HFFc6 (cell line): ENCODE measurements at regions not wholly inside any gene's neighbourhood (a gene's known extent, or its start where the extent isn't known, plus 50 kb on each side); places are given as distances from the start of the nearest gene placed in this dataset.

Experiments used
- DNase-seq: peaks from one replicate; pipeline ENCODE4 v3.0.0-alpha.2; 2018
- H3K27ac Mint-ChIP-seq: 2 replicates; pipeline ENCODE4 v1.8.0; 2020; ENCODE audit warnings: mild to moderate bottlenecking, mixed read lengths
- H3K27me3 Mint-ChIP-seq: 2 replicates; pipeline ENCODE4 v1.8.0; 2021; ENCODE audit warnings: mild to moderate bottlenecking, moderate library complexity, mixed read lengths; ENCODE audit not compliant: insufficient read depth
- H3K36me3 Mint-ChIP-seq: 2 replicates; pipeline ENCODE4 v1.8.0; 2021; ENCODE audit warnings: low read depth, mixed read lengths
- H3K4me1 Mint-ChIP-seq: 2 replicates; pipeline ENCODE4 v1.8.0; 2020; ENCODE audit warnings: low read depth, mixed read lengths
- H3K4me3 Mint-ChIP-seq: 2 replicates; pipeline ENCODE4 v1.8.0; 2020; ENCODE audit warnings: mild to moderate bottlenecking, moderate library complexity, mixed read lengths
- H3K9me3 Mint-ChIP-seq: 2 replicates; pipeline ENCODE4 v1.8.0; 2020; ENCODE audit warnings: mild to moderate bottlenecking, mixed read lengths
- CTCF ChIP-seq: fragments of 200-600 bp; sonication (generic); IDR thresholded peaks from 2 replicates; pipeline ENCODE4 v1.5.0; 2021; ENCODE audit warnings: antibody characterized with exemption, mild to moderate bottlenecking

GRCh38 chr5:54668096-54668495, 150.5 kb downstream of the SNX18 start:
- H3K4me3 Mint-ChIP-seq = no peak overlapping the region
- H3K9me3 Mint-ChIP-seq = peaks cover 8% of the 10 kb centered on the region
- peaks cover 77% of the 10 kb centered on the region for H3K4me1 Mint-ChIP-seq
- peaks cover 1% of the 10 kb centered on the region; the same call in 1 of the 2 replicates for H3K27me3 Mint-ChIP-seq
- no peak for DNase-seq
- H3K36me3 Mint-ChIP-seq = peaks cover 18% of the 10 kb centered on the region; the same call in 1 of the 2 replicates
- no peak for TF ChIP-seq CTCF
- H3K27ac Mint-ChIP-seq = no peak overlapping the region

DNA sequence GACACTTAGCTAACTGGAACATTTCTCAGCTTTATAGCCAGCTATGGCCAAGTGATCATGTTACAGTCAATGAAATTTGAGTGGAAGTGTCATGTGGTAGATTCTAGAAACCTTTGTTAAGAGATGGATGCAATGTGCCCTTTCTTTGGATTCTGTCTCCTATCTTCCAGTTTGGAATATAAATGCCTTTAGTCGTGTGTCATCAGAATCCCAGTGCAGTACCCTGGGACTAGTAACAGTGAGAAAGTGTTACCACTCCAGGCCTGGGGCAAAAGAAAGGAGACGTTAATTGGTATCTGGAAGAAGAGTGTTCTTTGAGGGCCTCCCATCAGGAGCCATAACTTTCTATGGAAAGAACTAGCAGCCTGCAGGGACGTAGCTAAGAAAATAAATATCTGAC, 149.6 kb downstream of the SNX18 start:
- Mint-ChIP-seq H3K36me3 (peaks cover 9% of the 10 kb centered on the region; the same call in 1 of the 2 replicates), H3K4me1 (peaks cover 80% of the 10 kb centered on the region), H3K4me3 (no peak overlapping the region), H3K27me3 (peaks cover 1% of the 10 kb centered on the region; the same call in 1 of the 2 replicates), H3K9me3 (peaks cover 2% of the 10 kb centered on the region), H3K27ac (no peak overlapping the region)
- no peak for DNase-seq
- no peak for TF ChIP-seq CTCF

DNA sequence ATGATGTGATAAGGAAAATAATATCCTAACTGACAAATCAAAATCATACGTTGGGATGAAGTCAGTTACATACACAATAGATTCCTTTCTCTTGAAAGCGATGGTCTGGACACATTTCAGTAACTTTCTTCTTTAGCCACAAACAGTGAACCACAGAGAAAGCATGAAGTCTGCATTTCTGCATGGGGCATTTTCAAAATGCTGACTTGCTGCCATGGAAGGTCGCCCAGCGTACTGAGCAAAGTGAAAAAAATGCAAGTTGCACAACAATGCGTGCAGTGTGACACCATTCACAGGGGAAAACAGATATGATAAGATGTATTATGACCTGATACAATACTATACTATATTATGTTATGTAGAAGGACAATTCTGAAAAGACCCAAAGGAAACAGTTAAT, 146.3 kb downstream of the SNX18 start:
- H3K27ac Mint-ChIP-seq = peak overlapping the region; percentile 88
- no peak for TF ChIP-seq CTCF
- H3K9me3 Mint-ChIP-seq = no peaks in the 10 kb centered on the region
- H3K36me3 Mint-ChIP-seq = peaks cover 7% of the 10 kb centered on the region; the same call in 1 of the 2 replicates
- peak; percentile 91 for DNase-seq
- no peaks in the 10 kb centered on the region; the same call in 1 of the 2 replicates for H3K27me3 Mint-ChIP-seq
- H3K4me1 Mint-ChIP-seq = peaks cover 60% of the 10 kb centered on the region
- H3K4me3 Mint-ChIP-seq = peak overlapping the region; percentile 78

GRCh38 chr5:54661111-54661510, 143.6 kb downstream of the SNX18 start:
- no peaks in the 10 kb centered on the region for H3K36me3 Mint-ChIP-seq
- TF ChIP-seq CTCF = no peak
- H3K27ac Mint-ChIP-seq = no peak overlapping the region
- no peak overlapping the region for H3K4me3 Mint-ChIP-seq
- H3K9me3 Mint-ChIP-seq = no peaks in the 10 kb centered on the region
- peaks cover 56% of the 10 kb centered on the region for H3K4me1 Mint-ChIP-seq
- no peaks in the 10 kb centered on the region; the same call in 1 of the 2 replicates for H3K27me3 Mint-ChIP-seq
- DNase-seq = no peak

DNA sequence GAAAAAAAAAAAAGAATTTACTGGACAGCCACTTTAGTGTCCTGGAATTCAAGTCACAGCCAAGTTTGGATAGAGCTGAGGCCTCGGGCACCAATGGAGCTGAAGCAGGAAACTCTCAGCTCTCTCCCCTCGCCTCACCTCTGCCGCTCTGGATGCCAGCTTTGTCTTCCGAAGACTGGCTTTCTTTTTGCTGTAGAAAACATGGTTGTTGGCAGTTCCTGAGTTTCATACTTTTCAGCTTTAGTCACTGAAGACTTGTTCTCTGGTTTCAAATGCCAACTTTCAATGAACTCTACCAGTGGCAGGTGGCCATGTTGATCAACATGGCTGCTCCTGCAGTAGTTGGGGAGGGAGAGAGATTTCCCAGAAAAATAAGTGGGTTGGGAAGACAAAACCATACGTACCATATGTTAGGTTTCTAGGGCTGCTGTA, 142.2 kb downstream of the SNX18 start:
- H3K27me3 Mint-ChIP-seq = no peaks in the 10 kb centered on the region; the same call in none of the 2 replicates
- peak overlapping the region; percentile 13; the same call in 1 of the 2 replicates for H3K4me3 Mint-ChIP-seq
- no peak for TF ChIP-seq CTCF
- H3K36me3 Mint-ChIP-seq = no peaks in the 10 kb centered on the region
- peak; percentile 12 for DNase-seq
- peaks cover 49% of the 10 kb centered on the region for H3K4me1 Mint-ChIP-seq
- H3K27ac Mint-ChIP-seq = no peak overlapping the region; the same call in 1 of the 2 replicates
- H3K9me3 Mint-ChIP-seq = no peaks in the 10 kb centered on the region
